ENCODE measurements at regions not wholly inside any gene's neighbourhood (a gene's known extent, or its start where the extent isn't known, plus 50 kb on each side); places are given as distances from the start of the nearest gene placed in this dataset.

DNA sequence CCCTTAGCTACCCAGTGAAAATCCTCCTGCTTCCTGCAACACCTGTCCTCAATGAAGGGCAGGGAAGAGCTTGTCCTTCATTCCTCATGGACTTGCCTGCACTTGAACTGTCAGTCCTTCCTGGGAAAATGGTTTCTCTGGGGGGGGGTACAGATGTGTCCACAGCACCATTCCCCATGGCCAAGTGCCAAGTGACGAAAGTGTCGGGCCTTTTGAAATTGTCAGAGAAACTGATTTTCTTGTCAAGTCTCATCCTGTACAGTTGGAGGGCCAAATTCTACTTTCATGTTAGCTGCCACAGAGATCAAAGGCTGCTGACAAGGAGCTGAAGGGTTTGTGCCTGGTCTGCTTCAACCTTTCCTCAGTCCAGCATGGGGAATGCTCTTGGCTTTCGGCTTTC, 179.5 kb upstream of the PARP11 start:
- H3K27ac ChIP-seq = no peak overlapping the region
- TF ChIP-seq, protein P1, sequence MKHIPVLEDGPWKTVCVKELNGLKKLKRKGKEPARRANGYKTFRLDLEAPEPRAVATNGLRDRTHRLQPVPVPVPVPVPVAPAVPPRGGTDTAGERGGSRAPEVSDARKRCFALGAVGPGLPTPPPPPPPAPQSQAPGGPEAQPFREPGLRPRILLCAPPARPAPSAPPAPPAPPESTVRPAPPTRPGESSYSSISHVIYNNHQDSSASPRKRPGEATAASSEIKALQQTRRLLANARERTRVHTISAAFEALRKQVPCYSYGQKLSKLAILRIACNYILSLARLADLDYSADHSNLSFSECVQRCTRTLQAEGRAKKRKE (CRISPR knock-in tag; IDR thresholded peaks at IDR 0.05; ENCODE audit: low read depth) = no peak
- TF ChIP-seq CHD2 (IDR thresholded peaks at IDR 0.05; ENCODE audit: low read length, partially characterized antibody) (no peak), MAFK (IDR thresholded peaks at IDR 0.05; ENCODE audit: partially characterized antibody) (no peak), EHMT2 (IDR thresholded peaks at IDR 0.05; ENCODE audit: low read depth) (no peak), JUNB (IDR thresholded peaks at IDR 0.05) (no peak), ZSCAN20 (CRISPR knock-in tag; IDR thresholded peaks at IDR 0.05) (no peak)
- TF ChIP-seq, protein P2, sequence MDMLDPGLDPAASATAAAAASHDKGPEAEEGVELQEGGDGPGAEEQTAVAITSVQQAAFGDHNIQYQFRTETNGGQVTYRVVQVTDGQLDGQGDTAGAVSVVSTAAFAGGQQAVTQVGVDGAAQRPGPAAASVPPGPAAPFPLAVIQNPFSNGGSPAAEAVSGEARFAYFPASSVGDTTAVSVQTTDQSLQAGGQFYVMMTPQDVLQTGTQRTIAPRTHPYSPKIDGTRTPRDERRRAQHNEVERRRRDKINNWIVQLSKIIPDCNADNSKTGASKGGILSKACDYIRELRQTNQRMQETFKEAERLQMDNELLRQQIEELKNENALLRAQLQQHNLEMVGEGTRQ (IDR thresholded peaks at IDR 0.05) = no peak
- TF ChIP-seq, protein P3, sequence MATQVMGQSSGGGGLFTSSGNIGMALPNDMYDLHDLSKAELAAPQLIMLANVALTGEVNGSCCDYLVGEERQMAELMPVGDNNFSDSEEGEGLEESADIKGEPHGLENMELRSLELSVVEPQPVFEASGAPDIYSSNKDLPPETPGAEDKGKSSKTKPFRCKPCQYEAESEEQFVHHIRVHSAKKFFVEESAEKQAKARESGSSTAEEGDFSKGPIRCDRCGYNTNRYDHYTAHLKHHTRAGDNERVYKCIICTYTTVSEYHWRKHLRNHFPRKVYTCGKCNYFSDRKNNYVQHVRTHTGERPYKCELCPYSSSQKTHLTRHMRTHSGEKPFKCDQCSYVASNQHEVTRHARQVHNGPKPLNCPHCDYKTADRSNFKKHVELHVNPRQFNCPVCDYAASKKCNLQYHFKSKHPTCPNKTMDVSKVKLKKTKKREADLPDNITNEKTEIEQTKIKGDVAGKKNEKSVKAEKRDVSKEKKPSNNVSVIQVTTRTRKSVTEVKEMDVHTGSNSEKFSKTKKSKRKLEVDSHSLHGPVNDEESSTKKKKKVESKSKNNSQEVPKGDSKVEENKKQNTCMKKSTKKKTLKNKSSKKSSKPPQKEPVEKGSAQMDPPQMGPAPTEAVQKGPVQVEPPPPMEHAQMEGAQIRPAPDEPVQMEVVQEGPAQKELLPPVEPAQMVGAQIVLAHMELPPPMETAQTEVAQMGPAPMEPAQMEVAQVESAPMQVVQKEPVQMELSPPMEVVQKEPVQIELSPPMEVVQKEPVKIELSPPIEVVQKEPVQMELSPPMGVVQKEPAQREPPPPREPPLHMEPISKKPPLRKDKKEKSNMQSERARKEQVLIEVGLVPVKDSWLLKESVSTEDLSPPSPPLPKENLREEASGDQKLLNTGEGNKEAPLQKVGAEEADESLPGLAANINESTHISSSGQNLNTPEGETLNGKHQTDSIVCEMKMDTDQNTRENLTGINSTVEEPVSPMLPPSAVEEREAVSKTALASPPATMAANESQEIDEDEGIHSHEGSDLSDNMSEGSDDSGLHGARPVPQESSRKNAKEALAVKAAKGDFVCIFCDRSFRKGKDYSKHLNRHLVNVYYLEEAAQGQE (IDR thresholded peaks at IDR 0.05) = no peak
- TF ChIP-seq, protein P4, sequence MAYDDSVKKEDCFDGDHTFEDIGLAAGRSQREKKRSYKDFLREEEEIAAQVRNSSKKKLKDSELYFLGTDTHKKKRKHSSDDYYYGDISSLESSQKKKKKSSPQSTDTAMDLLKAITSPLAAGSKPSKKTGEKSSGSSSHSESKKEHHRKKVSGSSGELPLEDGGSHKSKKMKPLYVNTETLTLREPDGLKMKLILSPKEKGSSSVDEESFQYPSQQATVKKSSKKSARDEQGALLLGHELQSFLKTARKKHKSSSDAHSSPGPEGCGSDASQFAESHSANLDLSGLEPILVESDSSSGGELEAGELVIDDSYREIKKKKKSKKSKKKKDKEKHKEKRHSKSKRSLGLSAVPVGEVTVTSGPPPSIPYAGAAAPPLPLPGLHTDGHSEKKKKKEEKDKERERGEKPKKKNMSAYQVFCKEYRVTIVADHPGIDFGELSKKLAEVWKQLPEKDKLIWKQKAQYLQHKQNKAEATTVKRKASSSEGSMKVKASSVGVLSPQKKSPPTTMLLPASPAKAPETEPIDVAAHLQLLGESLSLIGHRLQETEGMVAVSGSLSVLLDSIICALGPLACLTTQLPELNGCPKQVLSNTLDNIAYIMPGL (CRISPR knock-in tag; IDR thresholded peaks at IDR 0.05; ENCODE audit: borderline replicate concordance) = no peak
- DNase-seq (ENCODE audit: low read depth in 1 of 2, low spot score in 1 of 2) (no peak), ATAC-seq (no peak), FAIRE-seq (no peak)
- H3K9me3 ChIP-seq = no peaks in the 10 kb centered on the region
- ChIA-PET CTCF (interaction anchor here (0.8 to 6.5 kb wide), 3 partner anchors 14 to 167 kb away, joined by 3 to 38 read pairs (median 8); no protein-coding TSS in a partner anchor), POLR2A (no interaction called here)
- 3% methylated on average over 3 of the region's 3 CpGs for WGBS (ENCODE audit: missing lambda C conversion rate)
- H3K4me2 ChIP-seq = no peak overlapping the region
- H3K4me3 ChIP-seq = no peak overlapping the region
- no peaks in the 10 kb centered on the region for H3K4me1 ChIP-seq

DNA sequence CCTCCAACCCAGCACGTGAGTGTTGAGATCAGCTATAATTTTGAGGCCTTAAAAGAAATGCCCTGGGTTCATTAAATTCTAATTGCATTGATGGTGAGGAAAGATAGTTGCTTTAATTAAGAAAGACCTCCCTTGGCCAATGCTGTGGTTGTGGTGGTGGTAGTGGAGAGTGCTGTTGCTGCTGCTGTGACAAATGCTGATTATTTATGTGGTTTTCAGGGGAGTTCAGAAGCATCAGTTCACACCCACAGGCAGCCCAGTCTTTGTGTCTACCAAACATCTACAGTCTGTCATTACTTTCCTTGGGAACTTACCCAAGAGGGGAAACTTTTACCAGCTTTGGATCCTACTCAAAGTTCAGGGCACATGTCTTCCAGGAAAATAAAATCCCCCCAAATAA, 178.4 kb upstream of the PARP11 start:
- FAIRE-seq = no peak
- no peak for ATAC-seq
- CTCF ChIA-PET = interaction anchor here (0.8 to 6.5 kb wide), 3 partner anchors 13 to 166 kb away, joined by 3 to 38 read pairs (median 8); no protein-coding TSS in a partner anchor
- POLR2A ChIA-PET = no interaction called here
- Histone ChIP-seq H3K4me2 (no peak overlapping the region), H3K9me3 (no peaks in the 10 kb centered on the region), H3K27ac (no peak overlapping the region), H3K4me3 (no peak overlapping the region), H3K4me1 (no peaks in the 10 kb centered on the region)
- no peak for DNase-seq (ENCODE audit: low read depth in 1 of 2, low spot score in 1 of 2)
- TF ChIP-seq ZNF302 (CRISPR knock-in tag; IDR thresholded peaks at IDR 0.05) (no peak), RCOR1 (IDR thresholded peaks at IDR 0.05; ENCODE audit: low read depth, low read length) (no peak), NR3C1 (IDR thresholded peaks at IDR 0.05) (no peak), CHD2 (IDR thresholded peaks at IDR 0.05; ENCODE audit: low read length, partially characterized antibody) (no peak), RAD21 (conservative IDR thresholded peaks at IDR 0.05 in 1 of 2, IDR thresholded peaks at IDR 0.05 in 1 of 2) (no peak), NPAS2 (CRISPR knock-in tag; IDR thresholded peaks at IDR 0.05; ENCODE audit: borderline replicate concordance) (no peak), JUNB (IDR thresholded peaks at IDR 0.05) (no peak), FOSB (CRISPR knock-in tag; IDR thresholded peaks at IDR 0.05) (no peak), KDM1A (IDR thresholded peaks at IDR 0.05; ENCODE audit: low read depth) (no peak)
- TF ChIP-seq, protein P1 (CRISPR knock-in tag; IDR thresholded peaks at IDR 0.05; ENCODE audit: low read depth) = no peak
- TF ChIP-seq, protein P3 (IDR thresholded peaks at IDR 0.05) = no peak
- TF ChIP-seq, protein P5, sequence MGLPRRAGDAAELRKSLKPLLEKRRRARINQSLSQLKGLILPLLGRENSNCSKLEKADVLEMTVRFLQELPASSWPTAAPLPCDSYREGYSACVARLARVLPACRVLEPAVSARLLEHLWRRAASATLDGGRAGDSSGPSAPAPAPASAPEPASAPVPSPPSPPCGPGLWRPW (IDR thresholded peaks at IDR 0.05) = no peak
- WGBS (ENCODE audit: missing lambda C conversion rate) = 4% methylated on average over 1 of the region's 1 CpG
